Medulla oblongata (tissue), 1 donor: ENCODE measurements at regions not wholly inside any gene's neighbourhood (a gene's known extent, or its start where the extent isn't known, plus 50 kb on each side); places are given as distances from the start of the nearest gene placed in this dataset.

Experiments used
- DNase-seq: peaks from one replicate; pipeline ENCODE4 v3.0.0-alpha.2; 2015; ENCODE audit errors: extremely low spot score

GRCh38 chr6:17226786-17227233 lies 54.4 kb upstream of the RBM24 start:
- no peak for DNase-seq

- DNase-seq = no peak
Measured at GRCh38 chr6:17227403-17227802, 53.8 kb upstream of the RBM24 start.
